Ishikawa (cell line): ENCODE measurements at regions not wholly inside any gene's neighbourhood (a gene's known extent, or its start where the extent isn't known, plus 50 kb on each side); places are given as distances from the start of the nearest gene placed in this dataset.

ENCODE experiments used
- EP300 ChIP-seq: IDR thresholded peaks from 2 replicates; pipeline ENCODE4 v1.6.1; 2012; ENCODE audit warnings: borderline replicate concordance
- RAD21 ChIP-seq: IDR thresholded peaks from 2 replicates; pipeline ENCODE4 v1.6.1; 2012; ENCODE audit warnings: low read depth
- ZBTB7A ChIP-seq: IDR thresholded peaks from 2 replicates; pipeline ENCODE4 v1.6.1; 2012; ENCODE audit warnings: low read depth
- TF ChIP-seq, protein P1 (sequence below): IDR thresholded peaks from 2 replicates; pipeline ENCODE4 v1.6.1; 2012; ENCODE audit warnings: low read depth, mild to moderate bottlenecking

DNA sequence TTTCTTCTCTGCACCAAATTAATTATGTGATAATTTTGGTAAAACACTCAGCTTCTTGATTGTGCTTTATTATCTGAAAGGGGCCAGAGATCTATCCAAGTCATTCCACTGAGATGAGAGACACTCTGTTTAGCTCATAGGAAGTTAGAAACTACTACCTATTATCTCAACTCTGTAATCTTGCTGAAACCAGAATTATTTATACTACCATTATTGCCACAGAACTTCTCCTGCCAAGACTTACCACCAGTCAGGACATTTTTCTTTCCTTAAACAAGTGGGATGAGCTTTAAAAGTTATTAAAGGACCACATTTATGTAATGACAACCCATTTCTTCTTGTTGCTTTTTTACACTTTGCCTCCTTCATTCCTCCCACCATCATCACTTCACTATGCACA lies 855.6 kb upstream of the PIK3C3 start:
- TF ChIP-seq, protein P1, sequence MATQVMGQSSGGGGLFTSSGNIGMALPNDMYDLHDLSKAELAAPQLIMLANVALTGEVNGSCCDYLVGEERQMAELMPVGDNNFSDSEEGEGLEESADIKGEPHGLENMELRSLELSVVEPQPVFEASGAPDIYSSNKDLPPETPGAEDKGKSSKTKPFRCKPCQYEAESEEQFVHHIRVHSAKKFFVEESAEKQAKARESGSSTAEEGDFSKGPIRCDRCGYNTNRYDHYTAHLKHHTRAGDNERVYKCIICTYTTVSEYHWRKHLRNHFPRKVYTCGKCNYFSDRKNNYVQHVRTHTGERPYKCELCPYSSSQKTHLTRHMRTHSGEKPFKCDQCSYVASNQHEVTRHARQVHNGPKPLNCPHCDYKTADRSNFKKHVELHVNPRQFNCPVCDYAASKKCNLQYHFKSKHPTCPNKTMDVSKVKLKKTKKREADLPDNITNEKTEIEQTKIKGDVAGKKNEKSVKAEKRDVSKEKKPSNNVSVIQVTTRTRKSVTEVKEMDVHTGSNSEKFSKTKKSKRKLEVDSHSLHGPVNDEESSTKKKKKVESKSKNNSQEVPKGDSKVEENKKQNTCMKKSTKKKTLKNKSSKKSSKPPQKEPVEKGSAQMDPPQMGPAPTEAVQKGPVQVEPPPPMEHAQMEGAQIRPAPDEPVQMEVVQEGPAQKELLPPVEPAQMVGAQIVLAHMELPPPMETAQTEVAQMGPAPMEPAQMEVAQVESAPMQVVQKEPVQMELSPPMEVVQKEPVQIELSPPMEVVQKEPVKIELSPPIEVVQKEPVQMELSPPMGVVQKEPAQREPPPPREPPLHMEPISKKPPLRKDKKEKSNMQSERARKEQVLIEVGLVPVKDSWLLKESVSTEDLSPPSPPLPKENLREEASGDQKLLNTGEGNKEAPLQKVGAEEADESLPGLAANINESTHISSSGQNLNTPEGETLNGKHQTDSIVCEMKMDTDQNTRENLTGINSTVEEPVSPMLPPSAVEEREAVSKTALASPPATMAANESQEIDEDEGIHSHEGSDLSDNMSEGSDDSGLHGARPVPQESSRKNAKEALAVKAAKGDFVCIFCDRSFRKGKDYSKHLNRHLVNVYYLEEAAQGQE = no peak
- TF ChIP-seq ZBTB7A (no peak), EP300 (no peak), RAD21 (no peak)
